ENCODE measurements at regions not wholly inside any gene's neighbourhood (a gene's known extent, or its start where the extent isn't known, plus 50 kb on each side); places are given as distances from the start of the nearest gene placed in this dataset.
A peak's percentile ranks its signal among the peaks of the same experiment; 100 is the strongest.

GRCh38 chr7:117946151-117946633 is 73.0 kb upstream of the CTTNBP2 start:
- no peak overlapping the region for H3K27ac ChIP-seq
- TF ChIP-seq, protein P1, sequence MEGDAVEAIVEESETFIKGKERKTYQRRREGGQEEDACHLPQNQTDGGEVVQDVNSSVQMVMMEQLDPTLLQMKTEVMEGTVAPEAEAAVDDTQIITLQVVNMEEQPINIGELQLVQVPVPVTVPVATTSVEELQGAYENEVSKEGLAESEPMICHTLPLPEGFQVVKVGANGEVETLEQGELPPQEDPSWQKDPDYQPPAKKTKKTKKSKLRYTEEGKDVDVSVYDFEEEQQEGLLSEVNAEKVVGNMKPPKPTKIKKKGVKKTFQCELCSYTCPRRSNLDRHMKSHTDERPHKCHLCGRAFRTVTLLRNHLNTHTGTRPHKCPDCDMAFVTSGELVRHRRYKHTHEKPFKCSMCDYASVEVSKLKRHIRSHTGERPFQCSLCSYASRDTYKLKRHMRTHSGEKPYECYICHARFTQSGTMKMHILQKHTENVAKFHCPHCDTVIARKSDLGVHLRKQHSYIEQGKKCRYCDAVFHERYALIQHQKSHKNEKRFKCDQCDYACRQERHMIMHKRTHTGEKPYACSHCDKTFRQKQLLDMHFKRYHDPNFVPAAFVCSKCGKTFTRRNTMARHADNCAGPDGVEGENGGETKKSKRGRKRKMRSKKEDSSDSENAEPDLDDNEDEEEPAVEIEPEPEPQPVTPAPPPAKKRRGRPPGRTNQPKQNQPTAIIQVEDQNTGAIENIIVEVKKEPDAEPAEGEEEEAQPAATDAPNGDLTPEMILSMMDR (IDR thresholded peaks at IDR 0.05) = no peak
- TF ChIP-seq ZFX (IDR thresholded peaks at IDR 0.05; ENCODE audit: borderline replicate concordance) = no peak

DNA sequence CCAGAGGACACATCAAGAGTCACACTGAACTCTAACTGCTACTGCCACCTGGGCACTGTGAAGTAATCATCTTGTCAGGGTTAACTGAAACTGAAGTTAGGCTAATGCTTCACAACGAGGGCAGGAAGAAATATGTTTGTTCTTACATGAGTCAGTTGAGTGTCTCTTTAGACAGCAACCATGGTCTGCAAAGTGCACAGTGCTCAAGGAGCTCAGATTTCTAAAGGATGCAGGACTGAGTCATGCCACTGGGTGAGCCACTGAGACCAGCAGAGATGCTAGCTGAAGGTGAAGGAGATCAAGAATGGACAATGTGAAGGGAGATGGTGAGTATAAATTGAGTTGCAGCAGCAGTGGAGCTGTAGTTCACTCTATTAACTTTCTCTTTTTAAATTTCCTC is 76.0 kb upstream of the CTTNBP2 start:
- TF ChIP-seq ZFX (IDR thresholded peaks at IDR 0.05; ENCODE audit: borderline replicate concordance) = no peak
- TF ChIP-seq, protein P1 (IDR thresholded peaks at IDR 0.05) = peak; percentile 40
- no peak overlapping the region for H3K27ac ChIP-seq

DNA sequence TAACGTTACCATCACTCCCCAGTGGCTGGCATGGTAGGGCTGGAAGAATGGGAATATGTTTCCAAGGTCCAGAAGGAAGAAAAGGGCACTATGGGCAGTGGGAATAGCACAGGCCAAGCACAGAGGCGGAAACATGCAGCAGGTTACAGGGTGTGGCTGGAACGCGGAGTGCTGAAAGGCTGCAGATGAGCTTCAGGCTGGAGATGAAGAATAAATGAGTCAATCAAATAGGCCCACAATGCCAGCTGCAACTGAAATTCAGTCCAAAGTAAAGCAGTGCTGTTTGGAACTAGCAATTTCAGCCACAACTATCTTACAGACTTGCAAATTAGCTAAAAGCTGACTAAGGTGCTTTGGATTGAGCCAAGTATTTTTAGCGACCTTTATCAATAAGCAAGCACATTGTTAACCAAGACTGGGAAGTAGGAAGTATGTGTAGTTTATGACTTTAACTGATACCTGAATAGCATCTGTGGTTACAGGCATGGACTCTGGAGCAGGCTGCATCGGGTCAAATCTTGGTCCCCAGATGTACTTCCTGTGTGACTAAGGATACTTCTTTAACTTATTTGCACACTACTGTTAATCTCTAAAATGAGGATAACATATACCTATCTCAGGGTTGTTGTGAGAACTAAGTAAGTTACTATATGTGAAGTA is 77.5 kb upstream of the CTTNBP2 start:
- peak overlapping the region; percentile 70 for H3K27ac ChIP-seq
- TF ChIP-seq ZFX (IDR thresholded peaks at IDR 0.05; ENCODE audit: borderline replicate concordance) = no peak
- TF ChIP-seq, protein P1 (IDR thresholded peaks at IDR 0.05) = no peak

DNA sequence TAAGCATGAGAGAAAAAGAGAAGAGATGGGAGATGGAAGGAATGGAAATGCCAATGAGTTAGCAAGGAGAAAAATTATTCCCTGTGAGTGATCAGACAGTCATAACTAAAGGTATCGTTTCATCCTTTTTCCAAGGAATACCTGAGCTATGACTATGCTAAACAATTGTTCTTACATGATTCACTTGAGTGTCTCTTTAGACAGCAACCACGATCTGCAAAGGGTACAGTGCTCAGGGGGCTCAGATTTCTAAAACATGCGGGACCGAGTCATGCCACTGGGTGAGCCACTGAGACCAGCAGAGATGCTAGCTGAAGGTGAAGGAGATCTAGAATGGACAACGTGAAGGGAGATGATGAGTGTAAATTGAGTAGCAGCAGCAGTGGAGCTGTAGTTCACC is 78.0 kb upstream of the CTTNBP2 start:
- H3K27ac ChIP-seq = peak overlapping the region; percentile 70
- no peak for TF ChIP-seq ZFX (IDR thresholded peaks at IDR 0.05; ENCODE audit: borderline replicate concordance)
- TF ChIP-seq, protein P1 (IDR thresholded peaks at IDR 0.05) = no peak

GRCh38 chr7:117951691-117952280 is 78.5 kb upstream of the CTTNBP2 start:
- no peak for TF ChIP-seq ZFX (IDR thresholded peaks at IDR 0.05; ENCODE audit: borderline replicate concordance)
- TF ChIP-seq, protein P1 (IDR thresholded peaks at IDR 0.05) = peak; percentile 54
- peak overlapping the region; percentile 70 for H3K27ac ChIP-seq

DNA sequence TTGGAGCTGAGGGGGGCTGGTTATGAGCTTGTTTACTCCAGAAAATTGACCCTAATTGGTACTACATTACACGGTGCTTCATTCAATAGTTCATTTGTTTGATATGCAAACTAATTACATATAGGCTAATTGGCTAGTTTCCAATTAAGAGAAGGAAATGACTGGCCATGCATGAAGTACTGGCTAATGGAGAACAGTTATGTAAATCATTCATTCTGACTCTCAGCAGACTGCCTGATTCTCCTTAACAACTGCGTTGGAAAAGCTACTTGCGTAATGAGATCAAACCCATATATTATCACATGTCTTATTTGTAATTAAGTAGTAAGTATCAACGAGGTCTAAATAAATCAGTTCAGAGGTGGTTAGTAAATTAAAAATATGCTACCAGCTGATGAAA is 81.8 kb upstream of the CTTNBP2 start:
- no peak for TF ChIP-seq ZFX (IDR thresholded peaks at IDR 0.05; ENCODE audit: borderline replicate concordance)
- TF ChIP-seq, protein P1 (IDR thresholded peaks at IDR 0.05) = no peak
- H3K27ac ChIP-seq = no peak overlapping the region

- TF ChIP-seq ZFX (IDR thresholded peaks at IDR 0.05; ENCODE audit: borderline replicate concordance) = no peak
- TF ChIP-seq, protein P1 (IDR thresholded peaks at IDR 0.05) = no peak
Observed at GRCh38 chr7:117960351-117960750, 87.1 kb upstream of the CTTNBP2 start.

More at GRCh38 chr7:117960351-117960750, 87.1 kb upstream of the CTTNBP2 start:
- H3K27ac ChIP-seq = no peak overlapping the region

Data from 22Rv1 (cell line).